Stimulated activated CD4-positive, alpha-beta T cell treated with anti-CD3 and anti-CD28 coated beads, Interleukin-2, amount 100 ng/mL, for 24 hours (primary cell): ENCODE measurements at regions not wholly inside any gene's neighbourhood (a gene's known extent, or its start where the extent isn't known, plus 50 kb on each side); places are given as distances from the start of the nearest gene placed in this dataset.
"Not testable (repeated sequence)": the region's sequence is repeated elsewhere in the genome, so short reads cannot be mapped to it uniquely, and the experiment has no call there.

Experiments used
- DNase-seq, 2 donors: peaks; one replicate each; pipeline ENCODE4 v3.0.0-alpha.2; 2020

- DNase-seq = not testable (repeated sequence)
Measured at GRCh38 chr16:18263046-18263445, 73.5 kb downstream of the NPIPA8 start.

DNA sequence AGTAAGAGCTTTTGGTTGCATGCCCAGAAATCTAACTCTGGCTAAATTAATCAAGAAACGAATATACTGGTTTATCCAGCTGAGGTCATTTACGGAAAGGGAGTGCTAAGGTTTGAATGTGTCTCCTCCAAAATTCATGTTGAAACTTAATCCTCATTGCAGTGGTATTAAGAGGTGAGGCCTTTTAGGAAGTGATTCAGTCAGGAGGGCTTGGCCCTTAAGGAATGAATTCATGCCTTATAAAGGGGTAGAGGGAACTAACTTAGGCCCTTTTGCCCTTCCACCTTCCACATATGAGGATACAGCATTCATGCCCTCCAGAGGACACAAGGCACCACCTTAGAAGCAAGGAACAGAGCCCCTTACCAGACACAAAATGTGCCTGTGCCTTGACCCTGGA is 74.7 kb downstream of the NPIPA8 start:
- DNase-seq = not testable (repeated sequence)

GRCh38 chr16:18259496-18260176 is 76.9 kb downstream of the NPIPA8 start:
- DNase-seq = not testable (repeated sequence)

DNA sequence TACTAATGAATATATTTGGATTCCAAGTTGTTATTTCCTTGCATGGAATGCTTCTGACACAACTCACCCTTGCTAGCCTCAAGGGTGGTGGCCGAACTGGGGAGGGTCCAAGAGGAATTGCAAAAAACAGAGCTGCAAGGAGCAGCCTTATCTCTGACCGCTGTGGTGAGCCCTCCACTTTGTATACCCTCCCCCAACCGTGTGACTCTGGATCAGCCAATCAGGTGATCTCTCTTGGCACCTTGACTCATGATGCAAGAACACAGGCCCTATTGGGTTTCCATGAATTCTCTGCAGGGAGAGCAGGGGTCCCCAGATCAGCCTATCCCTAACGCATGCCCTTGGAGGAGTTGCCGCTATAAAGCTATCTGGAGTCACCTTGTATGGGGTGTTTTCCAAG is 83.6 kb downstream of the NPIPA8 start:
- not testable (repeated sequence) for DNase-seq

DNA sequence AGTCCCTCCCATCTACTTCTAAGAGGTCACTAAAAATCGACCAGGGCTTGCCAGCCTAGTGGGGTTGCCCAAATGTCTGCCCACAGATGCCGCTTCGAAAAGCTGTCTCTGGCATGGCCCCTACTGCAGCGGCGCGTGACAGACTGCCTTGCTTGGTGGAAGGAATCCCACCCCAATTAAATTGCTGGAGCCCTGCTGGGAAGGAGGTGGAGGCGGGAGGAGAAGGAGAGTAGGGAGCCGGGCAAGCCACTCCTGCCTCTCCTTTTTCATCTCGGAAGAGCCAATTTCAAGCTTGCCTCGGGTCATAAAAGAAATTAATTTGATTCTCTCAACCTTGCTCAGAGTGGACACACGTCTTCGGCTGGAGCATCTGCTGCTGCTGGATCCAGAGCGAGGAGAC is 106.0 kb downstream of the NPIPA8 start:
- not testable (repeated sequence) for DNase-seq

DNA sequence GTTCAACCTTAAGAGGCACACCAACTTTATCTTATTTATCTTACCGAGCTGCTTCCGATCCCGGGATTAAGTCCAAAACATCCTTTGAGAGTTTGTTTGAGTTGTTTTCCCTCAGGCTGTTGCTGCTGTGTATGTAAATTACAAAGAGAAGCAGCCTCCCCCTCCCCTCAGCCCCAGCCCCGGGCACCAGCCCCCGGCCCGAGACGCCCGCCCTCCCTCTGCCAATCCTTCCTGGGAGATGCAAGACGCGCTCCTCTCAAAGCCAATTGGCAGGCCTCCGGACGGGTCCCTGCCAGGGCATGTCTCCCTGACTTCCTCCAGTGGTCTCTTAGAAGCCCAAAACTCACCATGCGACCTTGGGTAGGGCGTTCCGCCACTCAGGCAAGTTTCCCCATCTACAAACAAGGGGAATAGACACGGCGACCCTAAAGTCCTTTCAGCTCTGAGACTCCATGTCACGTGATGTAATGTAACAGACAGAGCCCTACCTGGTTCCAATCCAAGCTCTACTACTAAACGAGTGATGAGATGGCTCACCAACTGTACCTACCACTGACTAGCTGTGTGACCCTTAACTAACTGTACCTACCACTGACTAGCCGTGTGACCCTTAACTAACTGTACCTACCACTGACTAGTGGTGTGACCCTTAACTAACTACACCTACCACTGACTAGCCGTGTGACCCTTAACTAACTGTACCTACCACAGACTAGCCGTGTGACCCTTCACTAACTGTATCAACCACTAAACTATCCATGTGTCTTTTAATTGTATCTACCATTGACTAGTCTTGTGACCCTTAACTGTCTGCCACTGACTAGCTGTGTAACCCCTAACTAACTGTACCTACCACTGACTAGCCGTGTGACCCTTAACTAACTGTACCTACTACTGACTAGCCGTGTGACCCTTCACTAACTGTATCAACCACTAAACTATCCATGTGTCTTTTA is 114.2 kb downstream of the NPIPA8 start:
- not testable (repeated sequence) for DNase-seq

- DNase-seq = not testable (repeated sequence)
Measured at GRCh38 chr16:18217741-18218140, 118.8 kb downstream of the NPIPA8 start.

GRCh38 chr16:18216814-18217213 is 119.7 kb downstream of the NPIPA8 start:
- not testable (repeated sequence) for DNase-seq

DNA sequence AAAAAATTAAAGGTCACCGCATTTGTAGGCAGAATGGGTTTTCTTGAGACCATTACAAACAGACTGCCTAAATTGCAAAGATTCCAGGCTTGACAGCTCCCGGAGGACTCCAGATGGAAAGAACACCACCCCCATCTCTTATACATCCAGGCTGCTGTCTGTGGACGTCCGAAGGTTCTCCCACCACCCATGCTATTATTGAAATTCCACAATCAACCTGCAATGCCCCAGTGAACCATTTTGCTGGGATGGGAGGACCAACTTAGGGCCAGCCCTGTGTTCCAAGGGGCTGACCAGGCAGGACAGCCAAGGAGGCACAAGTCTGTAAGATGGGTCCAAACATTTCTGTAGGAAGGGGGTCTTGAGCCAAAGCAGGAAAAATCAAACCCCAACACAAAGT is 122.7 kb downstream of the NPIPA8 start:
- DNase-seq = not testable (repeated sequence)

GRCh38 chr16:18211505-18211904 is 125.0 kb downstream of the NPIPA8 start:
- DNase-seq = not testable (repeated sequence)

DNA sequence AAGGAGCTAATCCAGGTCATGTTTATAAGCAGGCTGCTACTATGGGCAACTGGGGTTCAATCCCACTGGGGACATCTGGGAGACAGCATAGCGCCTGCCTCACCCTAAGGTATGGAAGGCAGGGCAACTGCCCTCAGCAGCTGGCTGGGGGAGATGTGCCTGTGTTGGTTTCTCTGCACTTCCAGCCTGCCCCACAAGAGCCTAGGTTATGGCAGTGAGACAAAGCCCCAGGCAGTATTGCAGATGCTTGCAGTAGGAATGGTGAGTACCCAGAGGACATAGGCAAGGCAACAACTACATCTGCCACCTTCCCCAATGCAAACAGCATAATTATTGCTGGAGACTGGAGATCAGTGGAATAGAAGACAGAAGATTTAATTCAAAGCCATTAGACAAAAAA is 131.8 kb downstream of the NPIPA8 start:
- not testable (repeated sequence) for DNase-seq

DNA sequence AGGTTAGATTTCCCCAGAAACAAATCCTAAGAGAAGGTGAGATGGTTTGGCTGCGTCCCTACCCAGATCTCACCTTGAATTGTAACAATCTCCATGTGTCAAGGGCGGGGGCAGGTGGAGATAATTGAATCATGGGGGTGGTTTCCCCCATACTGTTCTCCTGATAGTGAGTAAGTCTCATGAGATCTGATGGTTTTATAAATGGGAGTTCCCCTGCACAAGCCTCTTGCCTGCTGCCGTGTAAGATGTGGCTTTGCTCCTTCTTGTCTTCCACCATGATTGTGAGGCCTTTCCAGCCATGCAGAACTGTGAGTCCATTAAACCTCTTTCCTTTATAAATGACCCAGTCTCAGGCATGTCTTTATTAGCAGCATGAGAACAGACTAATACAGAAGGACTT is 132.2 kb downstream of the NPIPA8 start:
- DNase-seq = not testable (repeated sequence)

- DNase-seq = not testable (repeated sequence)
Measured at GRCh38 chr16:18201511-18201910, 135.0 kb downstream of the NPIPA8 start.

DNA sequence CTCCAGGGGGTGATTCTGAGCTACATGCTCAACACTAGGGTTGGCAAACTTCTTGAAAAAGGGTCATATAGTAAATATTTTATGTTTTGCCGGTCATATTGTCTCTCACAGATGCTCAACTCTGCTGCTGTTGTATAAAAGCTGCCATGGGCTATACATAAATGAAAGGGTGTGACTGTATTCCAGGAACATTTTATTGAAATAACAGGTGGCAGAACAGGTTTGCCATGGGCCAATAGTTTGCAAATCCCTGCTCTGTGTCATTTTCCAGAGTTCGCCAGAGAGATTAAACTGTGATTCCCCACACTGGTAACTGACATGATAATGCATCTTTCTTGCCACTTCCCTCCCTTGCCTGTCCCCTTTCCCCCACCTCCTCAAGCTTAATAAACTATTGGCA is 144.1 kb downstream of the NPIPA8 start:
- not testable (repeated sequence) for DNase-seq

- DNase-seq = not testable (repeated sequence)
Measured at GRCh38 chr16:18190179-18190578, 146.4 kb downstream of the NPIPA8 start.

GRCh38 chr16:18184755-18185154 is 151.8 kb downstream of the NPIPA8 start:
- not testable (repeated sequence) for DNase-seq

- not testable (repeated sequence) for DNase-seq
Measured at GRCh38 chr16:18181028-18181427, 155.5 kb downstream of the NPIPA8 start.

DNA sequence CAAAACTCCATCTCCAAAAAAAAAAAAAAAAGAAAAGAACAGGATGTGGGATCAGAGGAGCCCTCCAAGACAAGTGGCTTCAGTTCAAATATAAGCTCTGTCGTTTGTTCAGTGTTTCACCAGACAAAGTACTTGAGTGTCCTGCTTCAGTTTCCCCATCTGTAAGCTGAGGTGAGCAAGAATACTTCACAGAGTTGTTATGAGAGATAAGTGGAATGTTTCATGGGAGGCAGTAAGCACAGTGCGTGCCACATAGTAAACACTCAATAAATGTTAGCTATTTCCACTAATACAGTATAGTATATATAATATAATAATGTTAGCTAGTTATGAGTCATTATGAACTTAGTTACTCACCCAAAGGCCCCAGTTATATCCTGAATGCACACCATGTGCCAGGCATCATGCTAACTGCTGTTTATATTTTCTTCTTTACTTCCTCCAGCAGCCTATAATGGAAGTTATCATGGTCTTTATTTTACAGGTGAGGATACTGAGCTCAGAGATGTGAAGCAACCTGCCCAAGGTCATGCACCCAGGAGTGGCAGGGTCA is 162.5 kb downstream of the NPIPA8 start:
- not testable (repeated sequence) for DNase-seq

- not testable (repeated sequence) for DNase-seq
Measured at GRCh38 chr16:18162293-18162692, 174.2 kb downstream of the NPIPA8 start.

DNA sequence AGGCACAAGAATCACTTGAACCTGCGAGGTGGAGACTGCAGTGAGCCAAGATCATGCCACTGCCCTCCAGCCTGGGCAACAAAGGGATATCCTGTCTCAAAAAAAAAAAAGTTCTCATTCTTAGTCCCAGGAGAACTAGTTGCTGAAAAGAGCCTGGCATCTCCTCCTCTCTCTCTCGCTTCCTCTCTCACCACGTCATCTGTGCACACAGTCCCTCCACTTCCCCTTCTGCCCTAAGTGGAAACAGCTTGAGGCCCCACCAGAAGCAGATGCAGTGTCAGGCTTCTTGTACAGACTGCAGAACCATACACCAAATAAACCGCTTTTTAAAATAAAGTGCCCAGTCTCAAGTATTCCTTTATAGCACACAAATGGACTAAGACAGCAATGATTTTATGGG is 175.3 kb downstream of the NPIPA8 start:
- not testable (repeated sequence) for DNase-seq

DNA sequence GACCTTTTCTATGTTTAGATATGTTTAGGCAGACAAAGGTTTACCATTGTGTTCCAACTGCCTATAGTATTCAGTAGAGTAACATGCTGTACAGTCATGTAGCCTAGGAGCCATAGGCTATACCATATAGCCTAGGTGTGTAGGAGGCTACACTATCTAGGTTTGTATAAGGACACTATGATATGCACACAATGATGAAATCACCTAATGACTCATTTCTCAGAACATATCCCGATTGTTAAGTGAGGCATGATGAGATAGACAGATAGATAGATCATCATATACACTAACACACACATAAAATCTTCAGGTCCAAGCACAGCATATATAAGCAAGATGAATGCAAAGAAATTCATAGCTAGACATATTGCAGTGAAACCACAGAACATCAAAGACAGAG is 177.4 kb downstream of the NPIPA8 start:
- not testable (repeated sequence) for DNase-seq

DNA sequence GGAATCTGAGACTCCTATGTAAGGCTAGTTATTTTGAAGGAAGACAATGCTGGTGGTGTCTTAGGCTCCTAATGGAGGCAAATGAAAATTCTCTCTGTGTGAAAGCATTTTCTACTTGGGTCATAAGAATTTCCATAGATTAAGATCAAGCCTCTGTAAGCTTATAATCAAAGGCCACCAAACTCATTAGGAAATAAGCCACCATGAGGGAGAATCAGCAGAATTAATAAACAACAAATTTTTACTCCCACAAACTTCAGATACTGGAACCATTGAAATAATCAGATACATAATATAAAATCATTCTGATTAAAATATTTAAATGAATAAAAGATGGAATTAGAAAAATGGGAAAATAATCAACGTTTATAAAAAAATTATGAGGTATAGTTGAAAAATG is 178.7 kb downstream of the NPIPA8 start:
- DNase-seq = not testable (repeated sequence)

- not testable (repeated sequence) for DNase-seq
Measured at GRCh38 chr16:18152832-18153231, 183.7 kb downstream of the NPIPA8 start.
